Gastrocnemius medialis (tissue), 4 donors: ENCODE measurements at regions not wholly inside any gene's neighbourhood (a gene's known extent, or its start where the extent isn't known, plus 50 kb on each side); places are given as distances from the start of the nearest gene placed in this dataset.

Experiments used
- ATAC-seq, 2 donors: fragments of 150-250 bp; one replicate each; pipeline ENCODE4 v1.9.1; 2016
- DNase-seq, 2 donors: peaks; one replicate each; pipeline ENCODE4 v3.0.0-alpha.2; 2019
- H3K27ac ChIP-seq, 4 donors: fragments of 200-600 bp; sonication (generic); 1 replicate in 1 of 4; 2 replicates in 3 of 4; pipeline ENCODE4 v1.5.1; 2016 to 2018; ENCODE audit warnings: mild to moderate bottlenecking in 2 of 4, moderate library complexity in 1 of 4
- H3K27me3 ChIP-seq, 3 donors: fragments of 200-600 bp; sonication (generic) in 2 of 3; 1 replicate in 1 of 3; 2 replicates in 2 of 3; pipeline versions ENCODE4 v1.5.1 to v1.6.0; 2016 to 2019; ENCODE audit warnings: mild to moderate bottlenecking in 1 of 3, moderate library complexity in 1 of 3
- H3K36me3 ChIP-seq, 2 donors: fragments of 200-600 bp; sonication (generic) in 1 of 2; one replicate each; pipeline ENCODE4 v1.5.1; 2017 to 2018
- H3K4me1 ChIP-seq, 2 donors: fragments of 200-600 bp; sonication (generic) in 1 of 2; one replicate each; pipeline ENCODE4 v1.5.1; 2016 to 2017; ENCODE audit warnings: mild to moderate bottlenecking in 2 of 2
- H3K4me3 ChIP-seq, 4 donors: fragments of 200-600 bp; sonication (generic) in 3 of 4; 1 replicate in 1 of 4; 2 replicates in 3 of 4; pipeline ENCODE4 v1.5.1; 2016 to 2019; ENCODE audit warnings: mild to moderate bottlenecking in 2 of 4
- H3K9me3 ChIP-seq, 3 donors: fragments of 200-600 bp; sonication (generic) in 2 of 3; 1 replicate in 1 of 3; 2 replicates in 2 of 3; pipeline ENCODE4 v1.5.1; 2016 to 2019
- POLR2A ChIP-seq, 2 donors: fragments of 450-650 bp; IDR thresholded peaks; one replicate each; pipeline ENCODE4 v1.6.1; 2017; ENCODE audit warnings: antibody characterized with exemption in 2 of 2, mild to moderate bottlenecking in 2 of 2, moderate library complexity in 2 of 2
- in situ Hi-C, 4 donors: fragments of 200-750 bp; cut with MboI; loops; one replicate each; pipeline versions ENCODE4 v1.15.0 to v1.8.0; 2017; ENCODE audit warnings: low sequenced_read_pairs in 4 of 4
- intact Hi-C: fragments of 100-400 bp; cut with DNase I; formaldehyde crosslinking; loops from one replicate; pipeline ENCODE4 v1.15.1; 2023; ENCODE audit warnings: low total_unique reads
- TF ChIP-seq, protein P1 (sequence below), 5 experiments: fragments of 450-650 bp in 3 of 5; fragments of 200-600 bp in 2 of 5; sonication (generic) in 2 of 5; IDR thresholded peaks in 4 of 5; conservative IDR thresholded peaks in 1 of 5; 1 replicate in 4 of 5; 2 replicates in 1 of 5; pipeline ENCODE4 v1.5.1; 2016 to 2019; ENCODE audit warnings: antibody characterized with exemption in 5 of 5, mild to moderate bottlenecking in 3 of 5, moderate library complexity in 3 of 5

DNA sequence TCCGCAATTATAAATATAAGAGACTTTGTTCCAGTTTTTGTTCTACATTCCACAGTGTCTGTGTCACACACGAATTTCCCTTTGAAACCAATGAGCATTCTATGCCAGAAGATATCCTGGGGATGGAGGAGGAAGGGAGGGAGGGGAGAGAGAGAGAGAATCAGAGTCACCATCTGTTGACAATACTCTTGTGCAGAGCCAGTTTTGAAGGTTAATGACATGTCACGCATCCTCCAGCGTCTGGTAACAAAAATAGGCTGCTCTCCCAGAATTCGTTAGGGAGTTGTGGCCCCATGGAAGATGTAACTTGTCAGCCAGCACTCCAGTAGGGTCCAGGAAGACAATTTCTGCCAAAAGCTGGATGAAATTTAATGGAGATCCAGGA lies 213.5 kb upstream of the KRR1 start:
- Histone ChIP-seq H3K4me1 (peaks cover 10 to 44% of the 10 kb centered on the region in 2 donors), H3K27ac (peak overlapping the region; percentile 33 to 58 (median 50)), H3K36me3 (no peaks in the 10 kb centered on the region), H3K9me3 (no peaks in the 10 kb centered on the region), H3K27me3 (no peaks in the 10 kb centered on the region), H3K4me3 (no peak overlapping the region)
- in situ Hi-C loops, result no loop called here
- ATAC-seq, result peak; percentile 59 to 60
- no peak for TF ChIP-seq POLR2A (IDR thresholded peaks at IDR 0.05)
- TF ChIP-seq, protein P1, sequence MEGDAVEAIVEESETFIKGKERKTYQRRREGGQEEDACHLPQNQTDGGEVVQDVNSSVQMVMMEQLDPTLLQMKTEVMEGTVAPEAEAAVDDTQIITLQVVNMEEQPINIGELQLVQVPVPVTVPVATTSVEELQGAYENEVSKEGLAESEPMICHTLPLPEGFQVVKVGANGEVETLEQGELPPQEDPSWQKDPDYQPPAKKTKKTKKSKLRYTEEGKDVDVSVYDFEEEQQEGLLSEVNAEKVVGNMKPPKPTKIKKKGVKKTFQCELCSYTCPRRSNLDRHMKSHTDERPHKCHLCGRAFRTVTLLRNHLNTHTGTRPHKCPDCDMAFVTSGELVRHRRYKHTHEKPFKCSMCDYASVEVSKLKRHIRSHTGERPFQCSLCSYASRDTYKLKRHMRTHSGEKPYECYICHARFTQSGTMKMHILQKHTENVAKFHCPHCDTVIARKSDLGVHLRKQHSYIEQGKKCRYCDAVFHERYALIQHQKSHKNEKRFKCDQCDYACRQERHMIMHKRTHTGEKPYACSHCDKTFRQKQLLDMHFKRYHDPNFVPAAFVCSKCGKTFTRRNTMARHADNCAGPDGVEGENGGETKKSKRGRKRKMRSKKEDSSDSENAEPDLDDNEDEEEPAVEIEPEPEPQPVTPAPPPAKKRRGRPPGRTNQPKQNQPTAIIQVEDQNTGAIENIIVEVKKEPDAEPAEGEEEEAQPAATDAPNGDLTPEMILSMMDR (IDR thresholded peaks at IDR 0.05 in 4 of 5, conservative IDR thresholded peaks at IDR 0.05 in 1 of 5), result no peak
- intact Hi-C loops, result loop anchor here (5.0 kb wide), 1 partner anchor 307 kb away; the partner anchor contains the start of gene PHLDA1
- peak in 1 of 2 donors; percentile 8 for DNase-seq

DNA sequence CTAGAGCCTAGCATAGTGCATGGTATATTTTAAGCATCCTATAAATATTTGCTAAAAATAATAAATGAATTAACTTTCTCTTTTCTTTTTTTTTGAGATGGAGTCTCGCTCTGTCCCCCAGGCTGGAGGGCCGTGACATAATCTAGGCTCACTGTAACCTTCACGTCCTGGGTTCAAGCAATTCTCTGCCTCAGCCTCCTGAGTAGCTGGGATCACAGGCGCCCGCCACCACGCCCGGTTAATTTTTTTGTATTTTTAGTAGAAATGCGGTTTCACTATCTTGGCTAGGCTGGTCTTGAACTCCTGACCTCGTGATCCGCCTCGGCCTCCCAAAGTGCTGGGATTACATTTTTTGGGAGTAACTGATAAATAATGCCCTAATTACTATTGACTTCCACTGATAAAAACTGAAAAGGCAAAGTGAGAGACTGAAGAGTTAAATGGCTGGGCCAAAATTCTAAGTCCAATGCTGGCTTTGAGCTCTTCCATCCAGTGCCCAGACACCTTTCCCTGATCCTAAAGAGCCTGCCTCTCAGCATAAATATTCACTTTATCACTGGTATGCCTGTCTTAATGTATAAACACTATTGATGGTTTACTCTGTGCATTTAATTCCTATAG lies 213.0 kb upstream of the KRR1 start:
- ATAC-seq (no peak), DNase-seq (no peak)
- Histone ChIP-seq H3K4me3 (no peak overlapping the region), H3K27ac (peak overlapping the region; percentile 33 to 58 (median 50)), H3K27me3 (no peaks in the 10 kb centered on the region), H3K9me3 (no peaks in the 10 kb centered on the region), H3K4me1 (peaks cover 10 to 44% of the 10 kb centered on the region in 2 donors), H3K36me3 (no peaks in the 10 kb centered on the region)
- intact Hi-C loops, result loop anchor here (5.0 kb wide), 1 partner anchor 308 kb away; the partner anchor contains the start of gene PHLDA1
- in situ Hi-C loops, result no loop called here
- TF ChIP-seq, protein P1 (IDR thresholded peaks at IDR 0.05 in 4 of 5, conservative IDR thresholded peaks at IDR 0.05 in 1 of 5), result no peak
- TF ChIP-seq POLR2A (IDR thresholded peaks at IDR 0.05), result no peak

DNA sequence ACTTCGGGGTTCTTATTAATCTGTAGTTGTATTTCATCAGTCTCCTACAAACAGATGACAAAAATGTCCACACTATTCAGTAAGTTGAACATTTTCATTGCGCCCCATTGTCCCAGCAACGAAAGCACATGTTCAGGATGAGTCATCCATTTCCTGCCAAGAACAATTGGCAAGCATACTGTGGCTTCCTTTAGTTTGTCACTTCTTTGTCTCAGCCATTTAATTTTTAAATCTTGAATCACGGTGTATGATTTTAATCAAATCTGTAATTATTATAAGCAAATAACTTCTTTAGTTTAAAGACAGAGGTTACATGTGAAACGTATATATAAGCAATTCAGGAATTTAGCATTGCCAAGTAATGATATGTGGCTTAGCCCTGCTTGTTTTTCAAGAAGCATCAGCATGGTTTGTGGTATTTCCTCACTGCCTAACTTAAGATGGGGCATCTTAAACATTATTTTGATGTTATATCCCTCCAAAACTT lies 211.3 kb upstream of the KRR1 start:
- peak; percentile 89 to 95 for ATAC-seq
- in situ Hi-C loops, result no loop called here
- H3K27me3 ChIP-seq, result no peaks in the 10 kb centered on the region
- no peaks in the 10 kb centered on the region for H3K36me3 ChIP-seq
- peak; percentile 51 to 53 for DNase-seq
- peak overlapping the region; percentile 56 to 79 (median 60) for H3K27ac ChIP-seq
- TF ChIP-seq, protein P1 (IDR thresholded peaks at IDR 0.05 in 4 of 5, conservative IDR thresholded peaks at IDR 0.05 in 1 of 5), result no peak
- no peak overlapping the region for H3K4me3 ChIP-seq
- intact Hi-C loops, result loop anchor here (5.0 kb wide), 1 partner anchor 310 kb away; the partner anchor contains the start of gene PHLDA1
- no peaks in the 10 kb centered on the region for H3K9me3 ChIP-seq
- H3K4me1 ChIP-seq, result peaks cover 10 to 44% of the 10 kb centered on the region in 2 donors

DNA sequence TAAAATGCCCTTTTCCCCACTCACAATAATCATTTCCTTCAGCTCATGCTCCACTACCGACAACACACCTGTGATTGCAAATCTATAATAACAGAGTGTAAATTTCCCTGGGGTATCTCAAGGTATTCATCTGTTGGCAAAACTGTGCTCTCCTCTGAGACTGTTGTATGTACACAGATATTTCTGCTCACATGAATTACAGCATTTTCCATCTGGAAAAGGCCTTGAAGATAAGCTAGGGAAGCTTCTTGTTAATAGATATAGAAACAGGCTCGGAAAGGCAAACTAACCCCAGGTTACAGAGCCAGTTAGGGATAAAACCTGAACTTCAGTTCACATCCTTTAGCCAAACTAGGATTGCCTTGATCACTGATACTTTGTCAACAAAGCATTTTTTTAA lies 210.4 kb upstream of the KRR1 start:
- no peaks in the 10 kb centered on the region for H3K36me3 ChIP-seq
- intact Hi-C loops (loop anchor here (5.0 kb wide), 1 partner anchor 311 kb away; the partner anchor contains the start of gene PHLDA1), in situ Hi-C loops (no loop called here)
- no peak for TF ChIP-seq POLR2A (IDR thresholded peaks at IDR 0.05)
- TF ChIP-seq, protein P1 (IDR thresholded peaks at IDR 0.05 in 4 of 5, conservative IDR thresholded peaks at IDR 0.05 in 1 of 5), result no peak
- DNase-seq (no peak), ATAC-seq (no peak)
- no peak overlapping the region for H3K4me3 ChIP-seq
- no peaks in the 10 kb centered on the region for H3K9me3 ChIP-seq
- H3K27ac ChIP-seq, result peak overlapping the region; percentile 56 to 79 (median 58)
- no peaks in the 10 kb centered on the region for H3K27me3 ChIP-seq
- H3K4me1 ChIP-seq, result peaks cover 10 to 44% of the 10 kb centered on the region in 2 donors
